PC-9 (cell line): ENCODE measurements at regions not wholly inside any gene's neighbourhood (a gene's known extent, or its start where the extent isn't known, plus 50 kb on each side); places are given as distances from the start of the nearest gene placed in this dataset.

Experiments used
- EZH2 ChIP-seq: fragments of 200-600 bp; sonication (generic); IDR thresholded peaks from 2 replicates; pipeline ENCODE4 v1.8.0; 2017; ENCODE audit warnings: antibody characterized with exemption, low read depth
- TF ChIP-seq, protein P1 (sequence below): fragments of 200-600 bp; sonication (generic); conservative IDR thresholded peaks from 2 replicates; pipeline ENCODE4 v1.6.1; 2017; ENCODE audit warnings: mixed run types, antibody characterized with exemption, mild to moderate bottlenecking, moderate library complexity

DNA sequence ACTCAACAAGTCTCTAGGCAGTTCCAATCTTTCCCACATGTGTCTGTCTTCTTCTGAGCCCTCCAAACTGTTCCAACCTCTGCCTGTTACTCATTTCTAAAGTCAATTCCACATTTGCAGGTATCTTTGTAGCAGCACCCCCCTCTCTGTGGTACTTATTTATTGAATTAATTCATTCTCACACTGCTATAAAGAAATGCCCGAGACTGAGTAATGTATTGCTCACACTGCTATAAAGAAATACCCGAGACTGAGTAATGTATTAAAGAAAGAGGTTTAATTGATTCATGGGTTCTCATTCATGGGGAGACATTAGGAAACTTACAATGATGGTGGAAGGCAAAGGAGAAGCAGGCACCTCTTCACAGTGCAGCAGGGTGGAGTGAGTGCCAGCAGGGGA is 1413.8 kb downstream of the SI start:
- TF ChIP-seq, protein P1, sequence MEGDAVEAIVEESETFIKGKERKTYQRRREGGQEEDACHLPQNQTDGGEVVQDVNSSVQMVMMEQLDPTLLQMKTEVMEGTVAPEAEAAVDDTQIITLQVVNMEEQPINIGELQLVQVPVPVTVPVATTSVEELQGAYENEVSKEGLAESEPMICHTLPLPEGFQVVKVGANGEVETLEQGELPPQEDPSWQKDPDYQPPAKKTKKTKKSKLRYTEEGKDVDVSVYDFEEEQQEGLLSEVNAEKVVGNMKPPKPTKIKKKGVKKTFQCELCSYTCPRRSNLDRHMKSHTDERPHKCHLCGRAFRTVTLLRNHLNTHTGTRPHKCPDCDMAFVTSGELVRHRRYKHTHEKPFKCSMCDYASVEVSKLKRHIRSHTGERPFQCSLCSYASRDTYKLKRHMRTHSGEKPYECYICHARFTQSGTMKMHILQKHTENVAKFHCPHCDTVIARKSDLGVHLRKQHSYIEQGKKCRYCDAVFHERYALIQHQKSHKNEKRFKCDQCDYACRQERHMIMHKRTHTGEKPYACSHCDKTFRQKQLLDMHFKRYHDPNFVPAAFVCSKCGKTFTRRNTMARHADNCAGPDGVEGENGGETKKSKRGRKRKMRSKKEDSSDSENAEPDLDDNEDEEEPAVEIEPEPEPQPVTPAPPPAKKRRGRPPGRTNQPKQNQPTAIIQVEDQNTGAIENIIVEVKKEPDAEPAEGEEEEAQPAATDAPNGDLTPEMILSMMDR, result no peak
- no peak for TF ChIP-seq EZH2
